ENCODE measurements at regions not wholly inside any gene's neighbourhood (a gene's known extent, or its start where the extent isn't known, plus 50 kb on each side); places are given as distances from the start of the nearest gene placed in this dataset.
"Not testable (repeated sequence)": the region's sequence is repeated elsewhere in the genome, so short reads cannot be mapped to it uniquely, and the experiment has no call there.

- no peak for DNase-seq
Observed at GRCh38 chr4:43089730-43090129, 197.2 kb downstream of the GRXCR1 start.

- no peak for DNase-seq
Observed at GRCh38 chr4:43103048-43103447, 210.5 kb downstream of the GRXCR1 start.

- DNase-seq: no peak
Observed at GRCh38 chr4:43112139-43112538, 219.6 kb downstream of the GRXCR1 start.

- DNase-seq: no peak
Observed at GRCh38 chr4:43113196-43113595, 220.7 kb downstream of the GRXCR1 start.

- no peak for DNase-seq
Observed at GRCh38 chr4:43126595-43126994, 234.1 kb downstream of the GRXCR1 start.

- no peak for DNase-seq
Observed at GRCh38 chr4:43130228-43131021, 237.9 kb downstream of the GRXCR1 start.

GRCh38 chr4:43132010-43132582 lies 239.6 kb downstream of the GRXCR1 start:
- peak; percentile 46 for DNase-seq

GRCh38 chr4:43133566-43133965 lies 241.1 kb downstream of the GRXCR1 start:
- no peak for DNase-seq

GRCh38 chr4:43136752-43137151 lies 244.2 kb downstream of the GRXCR1 start:
- no peak for DNase-seq

GRCh38 chr4:43146198-43146597 lies 253.7 kb downstream of the GRXCR1 start:
- no peak for DNase-seq

- no peak for DNase-seq
Observed at GRCh38 chr4:43148481-43148880, 256.0 kb downstream of the GRXCR1 start.

GRCh38 chr4:43163101-43163792 lies 270.7 kb downstream of the GRXCR1 start:
- DNase-seq: no peak

- DNase-seq: no peak
Observed at GRCh38 chr4:43189741-43190140, 297.2 kb downstream of the GRXCR1 start.

- DNase-seq: not testable (repeated sequence)
Observed at GRCh38 chr4:43212576-43212975, 320.1 kb downstream of the GRXCR1 start.

- no peak for DNase-seq
Observed at GRCh38 chr4:43223820-43224219, 331.3 kb downstream of the GRXCR1 start.

GRCh38 chr4:43224559-43224958 lies 332.0 kb downstream of the GRXCR1 start:
- no peak for DNase-seq

GRCh38 chr4:43233321-43233720 lies 340.8 kb downstream of the GRXCR1 start:
- DNase-seq: no peak

- DNase-seq: peak; percentile 22
Observed at GRCh38 chr4:43234626-43235415, 342.3 kb downstream of the GRXCR1 start.

GRCh38 chr4:43238008-43238407 lies 345.5 kb downstream of the GRXCR1 start:
- DNase-seq: no peak

- no peak for DNase-seq
Observed at GRCh38 chr4:43238585-43238984, 346.1 kb downstream of the GRXCR1 start.

- DNase-seq: no peak
Observed at GRCh38 chr4:43241104-43241503, 348.6 kb downstream of the GRXCR1 start.

GRCh38 chr4:43242606-43243005 lies 350.1 kb downstream of the GRXCR1 start:
- no peak for DNase-seq

GRCh38 chr4:43243433-43244116 lies 351.1 kb downstream of the GRXCR1 start:
- no peak for DNase-seq
